ENCODE measurements at regions not wholly inside any gene's neighbourhood (a gene's known extent, or its start where the extent isn't known, plus 50 kb on each side); places are given as distances from the start of the nearest gene placed in this dataset.

DNA sequence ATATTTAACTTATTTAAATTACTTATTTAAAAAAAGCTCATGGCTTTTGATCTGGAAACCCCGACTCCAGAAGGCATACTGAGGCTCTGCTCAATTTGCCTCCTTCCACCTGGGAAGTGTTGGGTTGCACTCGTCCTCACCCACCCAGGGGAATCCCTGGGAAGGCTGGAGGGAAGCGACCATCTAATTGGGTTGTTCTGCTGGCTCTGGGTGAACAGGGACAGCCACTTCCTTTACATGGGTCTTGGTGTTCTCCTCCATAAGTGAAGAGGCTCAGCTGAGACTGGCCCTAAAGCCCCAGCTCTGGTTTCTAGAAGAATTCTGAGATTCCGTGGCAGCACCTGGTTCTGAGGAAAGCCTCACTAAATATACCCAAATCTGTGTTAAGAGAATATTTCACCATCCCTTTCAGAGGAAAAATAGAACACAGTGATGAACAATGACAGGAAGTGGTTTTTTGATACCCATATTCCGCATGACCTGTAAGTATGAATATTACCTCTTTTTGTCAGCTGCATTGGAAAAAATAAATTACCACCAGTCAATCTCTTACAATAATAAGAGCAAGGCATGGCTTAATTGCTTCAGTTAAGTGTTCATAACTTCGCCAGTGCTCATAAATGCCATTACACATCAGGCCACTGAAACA is 131.1 kb upstream of the SHH start:
- TF ChIP-seq, protein P1, sequence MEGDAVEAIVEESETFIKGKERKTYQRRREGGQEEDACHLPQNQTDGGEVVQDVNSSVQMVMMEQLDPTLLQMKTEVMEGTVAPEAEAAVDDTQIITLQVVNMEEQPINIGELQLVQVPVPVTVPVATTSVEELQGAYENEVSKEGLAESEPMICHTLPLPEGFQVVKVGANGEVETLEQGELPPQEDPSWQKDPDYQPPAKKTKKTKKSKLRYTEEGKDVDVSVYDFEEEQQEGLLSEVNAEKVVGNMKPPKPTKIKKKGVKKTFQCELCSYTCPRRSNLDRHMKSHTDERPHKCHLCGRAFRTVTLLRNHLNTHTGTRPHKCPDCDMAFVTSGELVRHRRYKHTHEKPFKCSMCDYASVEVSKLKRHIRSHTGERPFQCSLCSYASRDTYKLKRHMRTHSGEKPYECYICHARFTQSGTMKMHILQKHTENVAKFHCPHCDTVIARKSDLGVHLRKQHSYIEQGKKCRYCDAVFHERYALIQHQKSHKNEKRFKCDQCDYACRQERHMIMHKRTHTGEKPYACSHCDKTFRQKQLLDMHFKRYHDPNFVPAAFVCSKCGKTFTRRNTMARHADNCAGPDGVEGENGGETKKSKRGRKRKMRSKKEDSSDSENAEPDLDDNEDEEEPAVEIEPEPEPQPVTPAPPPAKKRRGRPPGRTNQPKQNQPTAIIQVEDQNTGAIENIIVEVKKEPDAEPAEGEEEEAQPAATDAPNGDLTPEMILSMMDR (IDR thresholded peaks at IDR 0.05) = no peak
- TF ChIP-seq EZH2 (IDR thresholded peaks at IDR 0.05; ENCODE audit: borderline replicate concordance, insufficient read depth, low read depth, low read length, poor library complexity, severe bottlenecking) = no peak
- DNase-seq = no peak
- H3K27ac Mint-ChIP-seq = no peak overlapping the region
- H4K20me1 ChIP-seq (ENCODE audit: control insufficient read depth, insufficient read depth, low read length, poor library complexity, severe bottlenecking) = no peaks in the 10 kb centered on the region
- intact Hi-C loops (cut with micrococcal nuclease) = no loop called here
- H3K27me3 ChIP-seq (replicated peaks in 1 of 4; ENCODE audit: control extremely low read depth in 1 of 4, control insufficient read depth in 3 of 4, insufficient read depth in 4 of 4, low read length in 3 of 4) = peaks cover 0 to 1% (median 0%) of the 10 kb centered on the region in 4 experiments
- no peak overlapping the region for H3K4me3 ChIP-seq (ENCODE audit: control extremely low read depth in 1 of 5, extremely low read depth in 1 of 5, insufficient read depth in 1 of 5, low read depth in 2 of 5, low read length in 4 of 5)
- H2AFZ ChIP-seq (ENCODE audit: insufficient read depth, low read depth, low read length, poor library complexity, severe bottlenecking) = no peak overlapping the region
- no peak overlapping the region for H3K4me3 Mint-ChIP-seq
- H3K9me3 ChIP-seq (ENCODE audit: control extremely low read depth in 1 of 3, control insufficient read depth in 2 of 3, insufficient read depth in 1 of 3, low read length in 2 of 3) = peaks cover 0 to 13% (median 0%) of the 10 kb centered on the region in 3 donors
- H3K9ac ChIP-seq (ENCODE audit: low read length) = no peak overlapping the region
- ChIA-PET CTCF (no interaction called here), POLR2A (no interaction called here)
- no peaks in the 10 kb centered on the region for H3K4me1 Mint-ChIP-seq
- peaks cover 6% of the 10 kb centered on the region for H3K27me3 Mint-ChIP-seq
- H3K4me2 ChIP-seq (replicated peaks; ENCODE audit: low read depth, low read length, poor library complexity, severe bottlenecking) = no peak overlapping the region
- no CpG with 5 or more reads among the region's 6 CpGs for WGBS (ENCODE audit: insufficient coverage)
- no peaks in the 10 kb centered on the region for H3K79me2 ChIP-seq (ENCODE audit: control insufficient read depth, insufficient read depth, low read length)
- peaks cover 7% of the 10 kb centered on the region for H3K9me3 Mint-ChIP-seq (ENCODE audit: insufficient read depth)
- H3K4me1 ChIP-seq (ENCODE audit: control insufficient read depth in 2 of 2, insufficient read depth in 2 of 2, low read length in 2 of 2) = no peaks in the 10 kb centered on the region
- no peak for ATAC-seq (ENCODE audit: low read depth)
- no peak overlapping the region for H3K27ac ChIP-seq (ENCODE audit: low read length in 2 of 2)
- H3K36me3 ChIP-seq (replicated peaks in 1 of 2; ENCODE audit: control extremely low read depth in 1 of 2, control insufficient read depth in 1 of 2, extremely low read depth in 1 of 2, insufficient read depth in 2 of 2, low read length in 1 of 2) = no peaks in the 10 kb centered on the region

DNA sequence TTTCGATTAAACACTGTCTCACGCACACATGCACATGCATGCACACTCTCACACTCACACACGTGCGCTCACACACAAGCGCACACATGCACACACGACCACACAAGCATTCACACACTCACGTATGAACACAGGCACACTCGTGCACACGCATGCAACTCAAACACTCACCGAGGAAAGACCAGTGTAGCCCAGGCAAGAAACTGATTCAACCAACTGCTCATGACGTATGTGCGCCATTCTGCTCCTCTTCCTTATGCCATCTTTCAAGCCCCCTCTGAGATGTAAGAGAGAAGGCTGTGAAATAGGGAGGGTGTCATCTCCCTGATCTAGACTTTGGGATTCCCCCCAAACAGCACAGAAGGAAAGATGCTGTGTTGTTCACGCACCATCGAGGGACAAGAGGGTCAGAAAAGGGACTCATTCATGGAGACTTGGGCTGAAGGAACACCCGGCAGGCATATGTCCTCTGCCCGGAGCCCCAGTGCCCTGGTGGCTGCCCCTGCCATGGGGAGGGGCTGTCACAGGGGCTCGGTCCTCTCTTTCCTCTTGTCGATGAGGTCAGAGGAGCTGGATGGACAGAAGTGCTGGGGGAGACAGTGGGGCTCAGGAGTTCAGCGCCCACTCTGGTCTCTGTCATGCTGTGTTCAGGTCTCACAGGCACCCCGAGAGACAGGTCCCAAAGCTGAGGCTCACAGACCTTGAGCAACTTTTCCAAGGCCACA is 130.1 kb upstream of the SHH start:
- ChIA-PET CTCF (no interaction called here), POLR2A (no interaction called here)
- Mint-ChIP-seq H3K4me3 (no peak overlapping the region), H3K9me3 (ENCODE audit: insufficient read depth) (peaks cover 7% of the 10 kb centered on the region), H3K27ac (no peak overlapping the region), H3K27me3 (peaks cover 13% of the 10 kb centered on the region), H3K4me1 (no peaks in the 10 kb centered on the region)
- H3K9ac ChIP-seq (ENCODE audit: low read length) = no peak overlapping the region
- H3K27ac ChIP-seq (ENCODE audit: low read length in 2 of 2) = no peak overlapping the region
- no peaks in the 10 kb centered on the region for H3K36me3 ChIP-seq (replicated peaks in 1 of 2; ENCODE audit: control extremely low read depth in 1 of 2, control insufficient read depth in 1 of 2, extremely low read depth in 1 of 2, insufficient read depth in 2 of 2, low read length in 1 of 2)
- H3K4me1 ChIP-seq (ENCODE audit: control insufficient read depth in 2 of 2, insufficient read depth in 2 of 2, low read length in 2 of 2) = no peaks in the 10 kb centered on the region
- peaks cover 0 to 5% (median 0%) of the 10 kb centered on the region in 4 experiments for H3K27me3 ChIP-seq (replicated peaks in 1 of 4; ENCODE audit: control extremely low read depth in 1 of 4, control insufficient read depth in 3 of 4, insufficient read depth in 4 of 4, low read length in 3 of 4)
- TF ChIP-seq, protein P1 (IDR thresholded peaks at IDR 0.05) = no peak
- no peak for TF ChIP-seq EZH2 (IDR thresholded peaks at IDR 0.05; ENCODE audit: borderline replicate concordance, insufficient read depth, low read depth, low read length, poor library complexity, severe bottlenecking)
- no peak overlapping the region for H2AFZ ChIP-seq (ENCODE audit: insufficient read depth, low read depth, low read length, poor library complexity, severe bottlenecking)
- WGBS (ENCODE audit: insufficient coverage) = 90% methylated on average over 13 of the region's 20 CpGs
- H3K4me3 ChIP-seq (ENCODE audit: control extremely low read depth in 1 of 5, extremely low read depth in 1 of 5, insufficient read depth in 1 of 5, low read depth in 2 of 5, low read length in 4 of 5) = no peak overlapping the region
- H3K9me3 ChIP-seq (ENCODE audit: control extremely low read depth in 1 of 3, control insufficient read depth in 2 of 3, insufficient read depth in 1 of 3, low read length in 2 of 3) = peaks cover 0 to 14% (median 0%) of the 10 kb centered on the region in 3 donors
- no peak for ATAC-seq (ENCODE audit: low read depth)
- H3K4me2 ChIP-seq (replicated peaks; ENCODE audit: low read depth, low read length, poor library complexity, severe bottlenecking) = no peak overlapping the region
- intact Hi-C loops (cut with micrococcal nuclease) = no loop called here
- H4K20me1 ChIP-seq (ENCODE audit: control insufficient read depth, insufficient read depth, low read length, poor library complexity, severe bottlenecking) = no peaks in the 10 kb centered on the region
- no peaks in the 10 kb centered on the region for H3K79me2 ChIP-seq (ENCODE audit: control insufficient read depth, insufficient read depth, low read length)
- no peak for DNase-seq

All from B cell (primary cell).